SH-SY5Y (cell line): ENCODE measurements at regions not wholly inside any gene's neighbourhood (a gene's known extent, or its start where the extent isn't known, plus 50 kb on each side); places are given as distances from the start of the nearest gene placed in this dataset.

Experiments
- GATA2 ChIP-seq: IDR thresholded peaks from 2 replicates; pipeline ENCODE4 v1.6.1; 2011; ENCODE audit warnings: mild to moderate bottlenecking, low read depth, low read length
- GATA3 ChIP-seq: IDR thresholded peaks from 2 replicates; pipeline ENCODE4 v1.6.1; 2011; ENCODE audit warnings: low read depth, mild to moderate bottlenecking, low read length, moderate library complexity

- TF ChIP-seq GATA2: no peak
- TF ChIP-seq GATA3: no peak
Observed at GRCh38 chr11:37142591-37142990, 544.6 kb upstream of the RAG2 start.
